GM21515 (cell line): ENCODE measurements at regions not wholly inside any gene's neighbourhood (a gene's known extent, or its start where the extent isn't known, plus 50 kb on each side); places are given as distances from the start of the nearest gene placed in this dataset.

Experiments
- ATAC-seq: cut with Tn5 transposase; IDR thresholded peaks from one replicate; pipeline ENCODE4 v1.9.1; 2021; ENCODE audit not compliant: unreplicated experiment

DNA sequence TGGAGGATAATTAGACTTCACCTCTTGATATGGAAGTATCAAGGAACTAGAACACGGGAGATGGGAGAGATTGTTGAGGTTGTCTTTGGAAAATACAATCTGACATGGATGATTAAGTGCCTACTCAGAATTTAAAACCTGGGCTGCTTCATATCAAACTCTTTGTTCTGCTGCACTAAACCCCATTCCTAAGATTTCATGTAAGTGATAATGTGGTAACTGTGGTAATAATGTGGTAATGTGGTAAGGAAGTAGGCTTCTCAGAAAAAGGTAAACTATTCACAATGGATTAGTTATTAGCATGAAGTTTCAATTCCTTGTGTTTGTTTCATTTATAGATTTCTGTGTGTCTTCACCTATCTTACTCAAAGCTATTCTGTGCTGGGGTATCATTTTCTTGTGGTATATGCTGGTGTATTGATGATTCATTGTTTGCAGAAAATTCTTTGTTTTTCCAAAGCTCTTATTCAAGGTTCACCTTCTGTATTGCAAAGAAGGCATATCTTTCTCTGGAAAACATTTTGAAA lies 129.9 kb upstream of the TAC1 start:
- peak; percentile 69 for ATAC-seq

- no peak for ATAC-seq
These were observed 111.4 kb upstream of the TAC1 start for GRCh38 chr7:97620495-97620894.

DNA sequence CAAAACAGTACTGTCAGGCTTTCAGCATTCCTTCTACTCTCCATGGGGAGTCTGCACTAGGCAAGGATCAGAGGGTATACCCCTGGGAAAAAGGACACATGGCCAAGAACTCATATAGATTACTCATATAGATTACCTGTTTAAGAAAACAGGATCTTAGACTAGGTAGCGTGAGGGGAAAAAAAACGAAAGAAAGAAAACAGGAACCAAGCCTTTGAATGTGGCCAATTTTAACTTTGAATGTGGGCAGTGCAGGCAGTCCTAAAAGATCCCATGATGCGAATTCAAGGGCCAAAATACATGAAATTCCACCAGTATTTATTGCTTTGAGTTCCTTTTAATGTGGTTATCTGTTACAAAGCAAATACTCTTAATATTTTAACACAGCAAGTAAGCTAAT lies 108.6 kb upstream of the TAC1 start:
- peak; percentile 88 for ATAC-seq

DNA sequence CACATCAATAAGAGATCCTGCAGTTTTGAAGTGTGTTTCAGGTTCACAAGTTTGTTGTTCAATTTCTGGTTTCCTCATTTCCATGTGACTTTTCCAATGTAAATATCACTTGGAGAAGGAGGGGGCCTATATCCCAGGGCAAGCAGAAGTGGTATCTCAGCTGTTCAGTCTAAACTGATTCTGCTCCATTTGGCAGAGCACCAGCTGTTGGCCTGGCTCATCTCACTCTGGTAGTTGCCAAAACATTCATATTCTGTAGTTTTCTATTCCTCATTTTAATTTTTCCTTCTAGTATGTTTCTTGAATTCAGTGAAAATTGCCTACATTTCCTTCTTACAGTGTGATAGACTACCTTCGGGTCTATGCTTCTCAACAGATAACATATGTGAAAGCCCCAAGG lies 101.8 kb upstream of the TAC1 start:
- no peak for ATAC-seq

GRCh38 chr7:97635622-97636021 lies 96.3 kb upstream of the TAC1 start:
- ATAC-seq: no peak

DNA sequence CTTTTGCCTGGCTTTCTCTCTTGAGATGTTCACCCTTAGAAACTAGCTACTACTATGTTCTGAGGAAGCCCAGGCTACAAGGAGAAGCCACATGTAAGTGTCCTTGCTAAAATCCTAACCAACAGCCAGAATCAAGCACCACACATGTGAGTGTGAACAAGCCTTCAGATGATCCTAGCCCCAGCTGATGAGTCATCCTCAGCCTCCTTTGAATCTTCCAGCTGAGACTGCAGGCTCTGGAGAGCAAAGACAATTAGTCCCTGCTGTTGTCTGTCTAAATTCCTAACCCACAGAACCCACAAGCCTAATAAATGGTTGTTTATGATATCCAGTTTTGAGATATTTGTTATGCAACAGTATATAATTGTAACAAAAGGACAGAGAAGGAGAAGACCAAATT lies 92.8 kb upstream of the TAC1 start:
- ATAC-seq: no peak

GRCh38 chr7:97659363-97660045 lies 72.4 kb upstream of the TAC1 start:
- no peak for ATAC-seq

- no peak for ATAC-seq
These were observed 64.5 kb upstream of the TAC1 start for GRCh38 chr7:97667359-97667758.

DNA sequence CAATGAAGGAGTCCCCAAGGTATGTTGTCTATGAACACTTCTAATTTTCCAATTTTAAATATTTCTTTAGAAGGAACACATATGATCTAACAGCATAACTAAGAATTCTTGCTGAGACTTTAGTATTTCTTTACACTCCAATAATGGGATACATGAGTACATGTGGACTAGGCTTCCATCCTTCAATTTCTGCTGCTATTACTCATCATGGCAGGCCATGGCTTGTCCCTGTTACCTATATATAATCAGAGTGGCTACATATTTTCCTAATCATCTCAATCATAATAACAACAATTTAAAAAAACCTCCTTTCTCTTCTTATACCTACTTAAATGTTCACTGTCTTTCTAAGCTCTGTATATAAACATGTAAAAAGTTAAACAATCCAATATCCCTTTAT lies 60.3 kb upstream of the TAC1 start:
- no peak for ATAC-seq

DNA sequence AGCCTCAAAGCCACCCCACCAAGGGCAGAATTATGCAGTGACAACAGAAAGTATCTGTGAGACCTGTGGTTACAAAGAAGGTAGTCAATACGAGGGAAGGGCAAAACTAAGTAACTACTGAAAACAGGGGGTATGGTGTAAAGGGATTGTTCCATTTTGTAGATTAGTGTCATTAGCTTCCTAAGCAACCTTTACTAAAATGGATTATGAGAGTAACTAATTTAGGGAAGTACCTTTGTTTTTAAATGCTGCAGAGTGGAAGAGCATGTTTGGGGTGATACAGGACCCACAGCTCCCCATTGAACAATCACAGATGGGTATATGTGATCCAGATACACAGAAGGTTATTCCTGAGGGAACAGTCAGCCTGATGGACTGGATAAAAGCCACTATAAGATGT lies 51.3 kb upstream of the TAC1 start:
- no peak for ATAC-seq
